ENCODE measurements at regions not wholly inside any gene's neighbourhood (a gene's known extent, or its start where the extent isn't known, plus 50 kb on each side); places are given as distances from the start of the nearest gene placed in this dataset.

DNA sequence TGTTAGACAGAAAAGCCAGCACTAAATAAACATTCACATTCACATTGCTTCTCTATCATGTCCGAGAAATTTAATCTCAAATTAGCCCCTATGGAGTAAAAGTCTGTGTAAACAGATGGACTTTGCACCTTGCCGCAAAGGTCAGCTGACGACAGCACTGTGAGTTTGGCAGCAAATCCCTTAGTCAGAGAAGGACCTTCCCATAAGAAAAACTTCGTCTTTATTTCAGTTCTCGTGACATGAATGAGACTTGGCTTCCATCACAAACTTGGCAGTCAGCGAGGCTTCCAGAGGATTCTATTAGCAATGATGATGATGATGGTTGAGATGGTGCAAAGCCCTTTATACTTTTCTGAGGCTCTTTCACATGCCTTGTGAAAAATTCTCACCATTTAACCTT lies 133.7 kb upstream of the IFNGR1 start:
- DNase-seq, result no peak

DNA sequence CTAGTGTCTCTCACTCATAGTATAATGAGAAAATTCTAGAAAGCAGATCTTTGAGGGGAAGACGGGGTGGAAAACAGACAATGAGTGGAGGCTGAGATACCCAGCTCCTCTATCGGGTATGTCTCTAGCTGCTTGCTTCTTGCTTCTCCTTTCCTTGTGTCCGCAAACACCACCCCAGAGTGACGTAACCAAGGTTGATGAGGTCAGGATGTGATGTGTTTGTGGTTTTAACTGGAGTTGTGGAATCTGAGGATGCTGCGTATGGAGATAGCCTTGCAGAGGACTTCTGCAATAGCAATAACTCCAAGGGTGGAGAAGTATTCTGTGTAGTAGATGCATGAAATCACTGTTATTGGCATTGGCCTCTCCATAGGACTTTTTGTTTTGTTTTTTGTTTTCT lies 132.7 kb upstream of the IFNGR1 start:
- DNase-seq, result no peak

DNA sequence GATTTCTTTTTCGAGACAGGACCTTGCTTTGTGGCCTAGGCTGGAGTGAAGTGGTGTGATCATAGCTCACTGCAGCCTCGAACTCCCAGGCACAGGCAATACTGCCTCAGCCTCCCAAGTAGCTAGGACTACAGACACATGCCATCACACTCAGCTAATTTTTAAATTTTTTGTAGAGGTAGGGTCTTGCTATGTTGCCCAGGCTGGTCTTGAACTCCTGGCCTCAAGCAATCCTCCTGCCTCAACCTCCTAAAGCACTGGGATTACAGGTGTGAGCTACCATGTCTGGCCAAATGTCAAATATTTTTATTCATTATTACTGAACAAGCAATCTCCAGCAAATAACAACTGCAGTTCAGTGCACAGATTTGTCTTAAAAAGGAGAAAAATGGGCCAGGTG lies 131.7 kb upstream of the IFNGR1 start:
- no peak for DNase-seq

DNA sequence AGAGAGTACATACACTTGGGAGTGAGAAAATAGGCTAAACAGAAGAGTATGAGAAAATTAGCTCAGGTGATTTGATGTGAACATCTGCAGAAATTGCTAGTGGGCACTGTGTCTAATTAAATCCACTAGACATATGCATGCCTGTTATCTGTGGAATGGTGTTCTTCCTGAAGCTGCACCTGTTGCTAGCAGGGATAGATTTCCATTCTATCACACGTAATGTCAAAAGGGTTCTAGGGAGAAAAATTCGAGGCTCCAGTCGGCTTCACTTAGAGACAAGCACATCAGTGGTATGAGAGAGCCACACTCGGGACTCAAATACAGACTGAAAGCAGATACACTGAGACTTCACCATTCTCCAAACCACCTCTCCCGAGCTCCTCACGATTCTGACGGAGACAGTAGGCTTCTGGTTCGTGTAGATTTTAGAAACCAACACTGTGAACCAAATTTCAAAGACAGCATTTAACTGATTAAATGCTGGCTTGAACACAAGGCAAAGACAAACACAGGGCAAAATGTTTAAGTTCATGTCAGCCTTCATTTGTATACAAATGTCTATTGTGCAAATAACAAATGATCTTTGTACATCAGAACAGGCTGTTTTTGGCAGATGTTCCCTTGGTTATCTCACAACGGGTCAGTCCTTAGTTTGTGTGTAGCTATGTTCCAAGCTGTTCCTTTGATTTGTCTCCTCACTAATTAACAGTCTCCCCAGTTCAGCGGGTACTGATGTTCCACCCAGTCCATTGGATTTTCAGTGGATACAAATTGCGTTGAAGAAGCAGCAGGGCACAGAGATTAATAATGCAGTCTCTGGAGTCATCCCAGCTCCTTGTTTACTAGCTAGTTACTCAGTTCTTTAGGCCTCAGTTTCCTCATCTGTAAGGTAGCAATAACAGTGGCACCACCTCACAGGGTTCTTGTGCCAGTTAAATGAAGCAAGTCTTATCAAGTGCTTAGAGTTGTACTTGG lies 131.0 kb upstream of the IFNGR1 start:
- DNase-seq, result no peak

DNA sequence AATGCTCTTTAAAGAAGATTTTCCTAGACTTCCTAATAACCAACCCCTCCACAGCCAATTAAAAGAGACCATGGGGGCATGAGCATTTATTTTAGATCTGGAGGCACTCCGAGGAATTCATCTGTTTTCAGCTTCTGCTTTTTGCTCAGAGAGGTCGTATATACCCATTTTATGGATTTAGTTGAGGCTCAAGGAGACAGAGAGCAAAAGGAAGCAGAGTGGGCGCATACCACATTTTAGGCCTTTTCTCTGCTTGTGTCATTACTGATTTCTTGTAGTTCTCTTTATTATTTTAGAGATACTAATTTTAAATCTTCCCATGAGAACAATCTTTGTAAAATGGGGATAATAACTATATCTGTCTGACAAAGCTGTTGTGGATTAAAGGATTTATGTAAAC lies 129.6 kb upstream of the IFNGR1 start:
- DNase-seq, result no peak

DNA sequence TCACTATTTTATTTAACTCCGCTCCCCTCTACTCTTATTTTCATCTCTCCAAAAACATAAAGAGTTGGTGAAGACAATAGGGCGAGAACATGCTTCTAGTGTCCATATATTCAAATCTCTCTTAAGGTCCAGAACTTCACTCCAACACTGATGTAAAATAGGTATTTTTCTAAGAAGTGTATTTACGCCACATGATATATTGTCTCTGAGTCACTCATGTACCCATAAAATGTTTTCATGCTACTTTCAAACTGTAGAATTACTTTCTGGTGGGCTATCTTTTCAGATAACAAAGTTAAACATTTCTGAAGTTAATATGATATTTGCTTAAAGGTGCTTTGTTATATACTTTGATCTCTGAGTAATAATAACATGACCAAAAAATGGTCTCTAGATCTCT lies 124.1 kb upstream of the IFNGR1 start:
- no peak for DNase-seq

DNA sequence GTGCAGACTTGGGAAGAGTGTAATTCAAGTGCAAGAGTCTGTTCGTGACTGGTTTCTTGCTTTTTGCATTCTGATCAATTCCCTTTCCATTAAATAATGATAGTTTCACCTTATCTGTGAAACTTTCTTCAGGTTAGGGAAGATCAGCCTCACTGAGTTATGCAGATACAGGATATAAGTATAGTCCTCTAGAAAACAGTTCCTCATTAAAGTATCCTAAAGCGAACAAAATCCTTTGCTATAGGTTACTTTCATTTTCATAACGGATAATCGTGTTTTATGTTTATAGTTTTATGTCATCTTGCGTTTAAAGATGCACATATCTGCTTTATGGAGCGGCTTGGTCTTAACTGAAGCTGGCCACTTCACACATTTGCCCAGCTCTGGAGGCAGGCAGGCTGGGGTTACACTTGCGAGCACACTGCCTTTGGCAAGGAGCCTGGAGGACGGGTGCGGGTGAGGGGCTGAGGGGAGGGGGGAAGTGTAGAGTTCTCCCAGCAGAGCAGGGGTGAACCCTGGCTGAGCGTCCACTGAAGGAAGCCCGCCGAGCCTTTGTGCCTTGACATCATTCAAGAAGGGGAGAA lies 123.5 kb upstream of the IFNGR1 start:
- DNase-seq, result no peak

DNA sequence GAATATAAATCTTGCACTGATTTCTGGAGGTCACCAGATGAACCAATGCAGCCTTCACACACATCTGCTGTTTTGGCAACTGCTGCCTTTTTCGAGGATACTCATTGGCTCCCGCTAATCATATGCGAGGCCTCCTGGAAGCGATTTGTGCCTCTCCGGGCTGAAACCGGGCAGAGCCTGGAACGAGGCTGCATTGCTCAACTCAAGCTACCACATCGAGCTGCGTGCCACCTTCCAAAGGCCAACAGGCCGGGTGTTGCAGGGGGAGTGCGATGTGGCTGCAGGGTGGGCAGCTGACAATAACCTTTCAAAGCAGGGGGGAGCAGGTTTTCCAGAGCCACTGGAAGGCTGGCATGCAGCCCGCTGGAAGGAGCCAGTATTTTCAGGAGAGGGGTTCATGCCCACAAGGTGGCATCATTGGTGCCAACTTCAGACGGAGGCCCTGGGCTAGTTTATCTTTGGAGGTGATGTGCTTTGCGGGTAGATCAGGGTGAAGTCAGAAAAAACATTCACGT lies 122.6 kb upstream of the IFNGR1 start:
- DNase-seq, result peak in 2 of 3 experiments; percentile 52 to 80

DNA sequence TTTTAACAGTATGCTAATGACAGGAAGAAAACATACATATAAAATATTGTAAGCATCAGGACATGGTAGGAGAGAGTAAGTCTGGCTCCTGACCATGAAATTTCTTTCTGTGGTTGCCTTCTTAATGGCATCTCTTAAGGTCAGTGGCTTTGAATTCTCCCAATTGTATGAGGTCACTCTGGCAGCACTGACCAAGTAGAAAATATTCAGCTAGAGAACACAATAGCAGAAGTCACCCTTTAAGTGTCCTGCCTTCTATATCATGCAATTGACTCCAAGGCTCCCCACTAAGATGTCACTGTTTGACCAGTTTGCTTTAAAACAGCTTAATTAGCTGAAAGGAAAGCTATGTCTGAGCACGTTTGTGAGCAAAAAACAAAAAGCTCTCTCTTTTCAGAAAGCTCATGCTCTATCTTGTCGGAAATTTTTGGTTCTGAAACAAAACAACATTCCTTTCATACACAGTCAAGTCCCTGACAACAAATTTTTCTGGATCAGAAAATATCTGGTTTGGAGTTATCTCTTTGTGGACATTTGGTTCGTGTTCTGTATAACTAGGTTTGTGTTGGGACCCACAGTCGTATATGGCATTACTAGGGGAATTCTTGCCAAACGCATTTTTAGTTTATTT lies 120.9 kb upstream of the IFNGR1 start:
- peak in 1 of 3 experiments; percentile 43 for DNase-seq

DNA sequence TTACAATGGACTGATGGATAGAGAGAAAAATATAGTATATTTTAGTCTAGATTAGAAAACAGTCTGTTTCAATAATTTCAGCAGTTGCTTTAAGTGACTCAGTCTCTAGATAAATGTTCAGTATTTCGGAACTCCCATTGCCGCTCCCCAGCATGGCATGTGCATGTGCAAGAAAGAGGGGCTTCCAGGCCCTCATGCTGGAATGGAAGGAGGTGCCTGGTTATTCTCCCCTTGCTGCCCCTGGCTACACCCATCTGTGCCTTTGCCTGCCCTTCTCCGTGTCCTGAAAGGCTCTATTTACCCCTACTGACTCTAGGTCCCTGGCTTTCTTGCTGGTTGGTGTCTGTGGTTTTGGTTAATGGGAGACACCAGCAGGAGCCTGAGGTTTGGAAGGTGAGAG lies 115.7 kb upstream of the IFNGR1 start:
- DNase-seq, result no peak

DNA sequence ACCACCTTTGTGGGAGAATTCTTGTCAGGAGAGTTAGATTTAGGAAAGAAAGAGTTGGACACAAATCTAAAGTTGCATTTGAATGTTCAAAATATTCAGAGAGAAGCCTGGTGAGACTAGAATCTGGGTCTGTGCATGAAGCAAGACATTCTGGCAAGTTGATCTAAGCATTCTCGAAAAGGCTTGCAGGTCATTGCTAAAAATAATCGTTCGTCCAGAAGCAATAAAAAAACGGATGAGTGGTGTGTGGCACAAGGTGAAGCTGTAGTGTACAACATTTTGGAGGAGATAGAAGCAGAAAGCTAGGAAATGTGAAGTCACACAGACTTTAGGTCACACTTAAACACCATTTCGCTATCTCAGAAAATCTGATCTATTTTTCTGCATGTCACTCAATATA lies 114.9 kb upstream of the IFNGR1 start:
- DNase-seq, result no peak

DNA sequence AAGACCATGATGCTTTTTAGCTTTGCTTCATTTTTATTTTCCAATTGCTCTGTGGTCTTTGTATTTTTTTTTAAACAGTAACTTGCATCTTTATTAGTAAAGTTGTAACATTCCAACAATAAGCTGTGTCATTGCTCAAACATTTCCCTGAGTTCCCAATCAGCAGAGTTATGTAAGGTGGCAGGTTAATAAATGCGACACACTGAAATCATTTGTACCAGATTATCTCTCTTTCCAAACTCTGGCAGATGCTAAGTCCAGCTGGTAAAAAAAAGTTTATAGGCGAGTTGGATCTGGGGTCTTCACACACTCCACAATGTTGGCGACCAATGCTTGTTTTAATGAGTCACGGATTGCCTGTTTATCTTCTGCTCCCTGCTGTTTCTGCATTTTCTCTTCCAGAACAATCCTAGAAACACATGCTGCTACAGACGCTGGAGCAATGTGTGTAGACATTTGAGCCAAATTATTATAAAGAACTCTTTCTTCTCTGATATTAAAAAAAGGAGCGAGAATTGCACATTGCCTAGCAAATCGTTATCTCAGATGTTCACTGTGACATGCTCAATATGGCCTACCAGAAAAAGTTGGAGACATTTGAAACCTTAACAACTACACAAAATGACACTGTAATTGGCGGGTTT lies 113.6 kb upstream of the IFNGR1 start:
- DNase-seq, result no peak

DNA sequence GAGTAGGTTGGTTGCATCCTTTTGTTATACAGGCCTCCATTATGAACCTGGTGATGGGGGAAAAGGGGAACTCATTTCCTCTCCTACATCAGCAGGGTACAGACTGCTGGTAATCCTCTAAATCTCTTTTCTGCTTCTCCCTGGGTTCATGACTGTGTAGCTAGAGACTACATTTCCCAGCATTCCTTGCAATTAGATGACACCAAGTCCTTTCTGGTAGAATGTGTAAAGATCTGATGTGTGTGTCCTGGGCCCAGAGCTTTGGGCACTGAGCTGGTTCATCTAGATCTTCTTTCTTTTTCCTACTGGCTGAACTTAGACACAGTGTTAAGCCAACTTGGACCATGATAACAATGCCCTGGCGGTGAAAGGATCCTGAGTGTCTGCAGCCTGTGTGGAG lies 104.7 kb upstream of the IFNGR1 start:
- no peak for DNase-seq

DNA sequence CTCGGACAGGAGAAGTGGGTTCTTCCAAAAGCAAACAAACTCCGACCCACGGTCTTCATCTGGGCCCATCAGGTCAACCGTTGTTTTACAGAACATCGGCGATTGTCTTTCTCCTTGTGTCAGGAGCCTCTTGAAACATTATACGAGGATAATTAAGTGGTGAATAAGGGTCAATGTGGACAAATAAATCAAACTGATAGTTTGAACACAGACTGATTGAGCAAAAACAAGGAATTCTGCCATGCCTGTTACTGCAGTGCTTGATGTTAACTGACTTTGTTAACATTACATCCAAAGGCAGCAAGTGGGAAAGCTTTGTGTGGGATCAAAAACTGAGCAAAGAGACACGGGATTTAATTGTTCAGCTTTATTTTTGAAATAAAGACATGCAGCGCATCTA lies 101.1 kb upstream of the IFNGR1 start:
- DNase-seq, result peak in 1 of 3 experiments; percentile 23

DNA sequence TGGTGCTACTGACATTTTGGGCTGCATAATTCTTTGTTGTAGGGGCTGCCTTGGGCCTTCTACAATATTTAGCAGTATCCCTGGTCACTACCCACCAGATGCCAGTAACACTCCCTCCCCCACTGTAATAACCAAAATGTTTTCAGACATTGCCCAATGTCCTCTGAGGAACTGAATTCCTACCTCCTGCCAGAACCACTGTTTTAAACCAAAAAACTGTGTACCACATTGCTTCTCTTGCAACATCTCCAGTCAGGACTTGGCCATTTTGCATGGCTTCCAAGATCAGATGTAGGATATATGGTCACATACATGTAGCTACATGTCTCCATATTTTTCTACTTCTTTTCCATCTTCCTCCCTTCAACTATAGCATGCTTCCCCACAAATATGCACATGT lies 97.4 kb upstream of the IFNGR1 start:
- DNase-seq, result no peak

DNA sequence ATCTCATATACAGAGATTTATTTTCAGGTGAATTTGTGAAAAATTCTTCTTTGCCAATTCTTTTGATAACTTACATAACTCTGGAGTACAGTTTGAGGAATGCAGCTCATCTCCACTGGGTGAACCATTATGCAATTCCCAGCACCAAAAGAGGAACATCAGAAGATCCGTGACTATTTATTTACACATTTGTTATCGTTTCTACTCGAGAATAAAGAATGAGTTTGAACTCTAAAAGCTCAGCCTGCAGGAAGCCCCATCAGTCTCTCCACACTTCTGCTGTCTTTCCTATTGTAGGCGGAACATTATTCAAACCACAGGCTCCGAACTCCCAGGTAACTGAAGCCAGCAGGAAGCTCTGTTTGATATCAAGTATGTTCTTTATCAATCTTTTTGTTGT lies 95.9 kb upstream of the IFNGR1 start:
- DNase-seq, result peak in 1 of 3 experiments; percentile 33

DNA sequence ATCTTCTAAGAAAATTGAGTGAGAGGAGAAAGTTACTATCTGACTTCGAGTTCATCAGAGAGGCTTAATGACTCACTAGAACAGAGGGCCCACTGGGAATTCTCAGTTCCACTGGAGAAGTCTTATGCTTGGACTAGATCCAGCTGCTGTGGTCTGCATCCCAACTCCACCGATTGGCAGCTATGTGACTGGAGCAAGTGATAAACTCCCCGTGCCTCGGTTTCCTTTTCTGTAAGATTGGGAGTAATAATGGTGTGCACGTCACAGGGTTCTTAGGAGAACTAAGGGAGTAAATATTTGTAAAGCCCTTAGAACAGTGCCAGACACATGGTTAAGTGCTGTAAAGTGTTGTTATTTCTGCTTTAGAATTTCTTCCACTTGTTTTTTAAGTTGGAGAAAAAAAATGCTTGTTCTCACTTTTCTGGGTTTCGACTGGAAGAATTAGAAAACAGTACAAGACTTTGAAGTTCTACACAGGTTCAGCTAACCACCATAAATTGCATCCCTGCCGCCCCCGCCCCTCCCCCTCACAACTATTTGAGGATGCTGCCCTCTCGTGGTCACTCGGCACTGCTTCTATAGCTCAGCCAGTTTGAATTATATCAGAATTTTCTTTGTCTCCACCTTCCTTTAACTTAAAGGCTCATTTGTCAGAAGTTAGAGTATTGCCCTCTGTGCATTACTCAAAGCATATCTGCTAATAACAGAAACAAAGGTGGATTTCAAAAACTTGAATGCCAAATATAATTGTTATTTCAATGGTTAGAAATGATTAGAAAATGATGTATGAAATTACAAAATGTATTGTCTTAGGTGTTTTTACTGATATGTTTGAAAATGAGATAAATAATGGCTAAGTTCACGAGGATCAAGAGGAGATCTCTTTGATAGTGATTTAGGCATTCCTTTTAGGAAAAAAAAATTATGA lies 95.0 kb upstream of the IFNGR1 start:
- DNase-seq, result peak; percentile 59 to 88 (median 62)

DNA sequence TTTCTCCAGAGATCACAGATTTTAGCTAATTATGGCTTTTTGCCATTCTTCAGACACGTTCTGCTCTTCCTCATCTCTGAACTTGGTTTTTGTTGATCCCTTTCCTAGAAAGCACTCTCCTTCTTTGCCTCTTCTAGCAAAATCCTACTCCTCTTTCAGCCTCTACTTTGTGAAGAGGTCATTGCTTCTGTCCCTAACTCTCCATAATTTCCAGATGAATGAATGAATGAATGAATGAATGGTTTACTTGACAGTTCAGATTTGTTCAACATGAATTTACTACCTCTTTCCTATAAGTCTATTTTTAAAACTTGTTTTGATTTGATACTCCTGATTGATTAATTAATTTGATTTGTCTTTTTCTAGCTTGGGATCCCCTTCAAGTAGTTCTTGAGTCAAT lies 94.0 kb upstream of the IFNGR1 start:
- no peak for DNase-seq

DNA sequence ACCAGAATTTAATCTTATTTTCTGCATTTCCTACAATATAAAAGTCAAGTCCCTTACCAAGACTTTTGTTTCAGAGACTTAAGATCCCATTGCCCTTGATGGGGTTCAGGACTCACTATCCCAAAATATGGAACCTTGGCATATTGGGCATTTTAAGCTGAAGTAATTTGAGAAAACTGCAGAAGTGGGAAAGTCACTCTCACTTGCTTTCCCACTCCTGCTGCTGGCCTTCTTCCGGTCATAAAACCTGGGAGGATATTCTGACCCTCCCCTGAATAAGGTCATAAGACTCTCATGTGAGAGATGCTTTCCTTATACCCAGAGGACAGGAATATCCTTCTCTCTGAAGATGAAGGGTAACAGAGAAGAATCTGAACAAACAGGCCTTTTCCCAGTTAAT lies 92.8 kb upstream of the IFNGR1 start:
- no peak for DNase-seq

DNA sequence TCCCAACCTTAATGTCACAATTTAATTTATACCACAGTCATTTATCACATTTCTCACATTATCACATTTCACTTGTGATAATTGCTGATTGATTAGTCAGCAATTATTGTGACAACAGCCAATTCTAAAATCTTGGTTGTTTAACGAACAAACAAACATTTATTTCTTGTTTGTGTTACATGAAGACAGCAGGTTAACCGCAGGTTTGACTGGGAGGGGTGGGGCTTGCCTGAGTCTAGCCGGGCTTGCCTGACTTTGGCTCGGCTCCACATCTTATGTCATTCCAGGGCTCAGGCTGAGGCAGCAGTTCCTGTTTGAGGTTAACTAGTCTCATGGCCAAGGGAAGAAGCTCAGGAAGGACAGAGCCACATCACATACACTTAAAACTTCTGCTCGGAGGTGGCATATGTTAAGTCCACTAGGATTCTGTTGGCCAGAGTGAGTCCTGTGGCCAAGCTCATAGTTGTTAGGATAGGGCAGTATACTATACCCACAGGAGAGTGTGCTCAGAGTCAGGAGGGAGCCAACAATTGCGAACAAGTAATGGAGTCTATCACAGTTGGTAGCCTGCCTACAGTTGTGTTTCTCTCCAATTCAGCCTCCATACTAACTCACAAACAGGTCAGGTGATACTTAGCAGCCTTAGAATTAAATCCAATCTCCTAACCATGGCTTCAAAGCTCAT lies 90.0 kb upstream of the IFNGR1 start:
- peak in 2 of 3 experiments; percentile 44 to 69 for DNase-seq

DNA sequence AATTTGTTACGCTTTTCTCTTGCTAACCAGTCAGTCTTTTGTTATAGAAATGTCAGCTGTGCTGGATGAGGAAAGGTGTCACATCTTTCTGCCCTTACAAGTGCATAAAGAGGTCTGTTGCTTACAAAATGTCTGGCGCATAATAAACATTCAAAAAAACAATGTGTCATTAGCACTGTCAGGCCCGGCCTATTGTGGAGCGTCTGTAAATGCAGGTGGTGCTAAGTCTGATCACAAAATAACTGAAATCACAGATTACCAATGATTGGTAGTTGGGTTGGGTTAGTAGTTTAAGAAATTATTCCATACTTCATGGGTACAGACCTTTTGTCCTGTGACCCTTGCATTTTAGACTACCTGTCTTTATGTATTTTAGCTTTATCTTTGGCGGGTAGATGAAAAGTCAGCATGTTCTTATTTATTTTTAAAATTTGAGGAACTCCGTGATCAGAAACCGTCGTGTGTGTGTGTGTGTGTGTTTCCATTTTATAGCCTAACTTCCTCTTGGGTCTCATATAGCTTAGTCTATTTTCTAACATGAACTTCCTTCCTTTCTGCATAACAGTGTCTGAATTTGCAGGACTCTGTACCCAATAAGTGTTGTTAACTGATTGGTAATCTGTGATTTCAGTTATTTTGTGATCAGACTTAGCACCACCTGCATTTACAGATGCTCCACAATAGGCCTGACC lies 88.1 kb upstream of the IFNGR1 start:
- no peak for DNase-seq

Measured in NCI-H1417 (cell line).